Breast epithelium (tissue), 3 donors: ENCODE measurements at regions not wholly inside any gene's neighbourhood (a gene's known extent, or its start where the extent isn't known, plus 50 kb on each side); places are given as distances from the start of the nearest gene placed in this dataset.

ENCODE experiments used
- POLR2A ChIP-seq: fragments of 450-650 bp; IDR thresholded peaks from one replicate; pipeline ENCODE4 v1.6.1; 2016; ENCODE audit warnings: antibody characterized with exemption, mild to moderate bottlenecking, moderate library complexity
- POLR2AphosphoS5 ChIP-seq, 3 donors: sonication (generic); formaldehyde crosslinking; IDR thresholded peaks; one replicate each; pipeline ENCODE4 v1.6.1; 2017; ENCODE audit warnings: antibody characterized with exemption in 3 of 3
- TF ChIP-seq, protein P1 (sequence below), 3 donors: fragments of 450-650 bp; IDR thresholded peaks; one replicate each; pipeline ENCODE4 v1.5.1; 2016 to 2017; ENCODE audit warnings: antibody characterized with exemption in 3 of 3, mild to moderate bottlenecking in 3 of 3, moderate library complexity in 3 of 3

DNA sequence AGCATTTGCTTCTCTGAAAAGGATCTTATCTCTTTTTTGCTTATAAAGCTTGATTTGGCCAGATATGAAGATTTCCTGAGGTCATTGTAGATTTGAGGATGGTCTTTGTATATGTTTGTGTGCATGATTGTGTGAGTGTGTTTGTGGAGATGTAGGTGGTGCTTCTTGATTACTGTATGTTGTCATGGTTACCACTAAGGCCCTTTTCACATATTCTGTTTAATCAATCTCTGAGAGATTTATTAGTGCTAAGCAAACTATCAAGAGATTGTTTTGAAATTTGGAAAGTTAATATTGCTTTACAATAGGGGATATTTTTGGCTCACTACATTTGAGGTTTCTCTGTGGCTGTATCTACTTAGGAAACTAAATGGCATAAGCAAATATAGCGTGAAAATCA is 191.7 kb downstream of the S1PR1 start:
- no peak for TF ChIP-seq POLR2AphosphoS5 (IDR thresholded peaks at IDR 0.05)
- TF ChIP-seq, protein P1, sequence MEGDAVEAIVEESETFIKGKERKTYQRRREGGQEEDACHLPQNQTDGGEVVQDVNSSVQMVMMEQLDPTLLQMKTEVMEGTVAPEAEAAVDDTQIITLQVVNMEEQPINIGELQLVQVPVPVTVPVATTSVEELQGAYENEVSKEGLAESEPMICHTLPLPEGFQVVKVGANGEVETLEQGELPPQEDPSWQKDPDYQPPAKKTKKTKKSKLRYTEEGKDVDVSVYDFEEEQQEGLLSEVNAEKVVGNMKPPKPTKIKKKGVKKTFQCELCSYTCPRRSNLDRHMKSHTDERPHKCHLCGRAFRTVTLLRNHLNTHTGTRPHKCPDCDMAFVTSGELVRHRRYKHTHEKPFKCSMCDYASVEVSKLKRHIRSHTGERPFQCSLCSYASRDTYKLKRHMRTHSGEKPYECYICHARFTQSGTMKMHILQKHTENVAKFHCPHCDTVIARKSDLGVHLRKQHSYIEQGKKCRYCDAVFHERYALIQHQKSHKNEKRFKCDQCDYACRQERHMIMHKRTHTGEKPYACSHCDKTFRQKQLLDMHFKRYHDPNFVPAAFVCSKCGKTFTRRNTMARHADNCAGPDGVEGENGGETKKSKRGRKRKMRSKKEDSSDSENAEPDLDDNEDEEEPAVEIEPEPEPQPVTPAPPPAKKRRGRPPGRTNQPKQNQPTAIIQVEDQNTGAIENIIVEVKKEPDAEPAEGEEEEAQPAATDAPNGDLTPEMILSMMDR (IDR thresholded peaks at IDR 0.05), result no peak
- no peak for TF ChIP-seq POLR2A
